GM21528 (cell line): ENCODE measurements at regions not wholly inside any gene's neighbourhood (a gene's known extent, or its start where the extent isn't known, plus 50 kb on each side); places are given as distances from the start of the nearest gene placed in this dataset.

ENCODE experiments used
- ATAC-seq: cut with Tn5 transposase; IDR thresholded peaks from one replicate; pipeline ENCODE4 v1.9.1; 2021; ENCODE audit warnings: mild to moderate bottlenecking, moderate library complexity; ENCODE audit not compliant: unreplicated experiment, low FRiP score

GRCh38 chr4:163582703-163583102, 88.2 kb downstream of the TMA16 start:
- no peak for ATAC-seq

- ATAC-seq: peak; percentile 53
Observed at GRCh38 chr4:163587867-163588266, 93.4 kb downstream of the TMA16 start.

- no peak for ATAC-seq
Observed at GRCh38 chr4:163588532-163588931, 94.0 kb downstream of the TMA16 start.

GRCh38 chr4:163590103-163590502, 95.6 kb downstream of the TMA16 start:
- ATAC-seq: peak; percentile 29

- no peak for ATAC-seq
Observed at GRCh38 chr4:163590619-163591264, 96.3 kb downstream of the TMA16 start.

- peak; percentile 91 for ATAC-seq
Observed at GRCh38 chr4:163591614-163592020, 97.1 kb downstream of the TMA16 start.

- no peak for ATAC-seq
Observed at GRCh38 chr4:163592212-163592611, 97.7 kb downstream of the TMA16 start.

- no peak for ATAC-seq
Observed at GRCh38 chr4:163595580-163595979, 101.1 kb downstream of the TMA16 start.

GRCh38 chr4:163598028-163598427, 103.5 kb downstream of the TMA16 start:
- ATAC-seq: peak; percentile 58

- peak; percentile 30 for ATAC-seq
Observed at GRCh38 chr4:163598489-163598888, 104.0 kb downstream of the TMA16 start.

GRCh38 chr4:163600727-163601126, 106.2 kb downstream of the TMA16 start:
- ATAC-seq: peak; percentile 54

- no peak for ATAC-seq
Observed at GRCh38 chr4:163603257-163603656, 108.8 kb downstream of the TMA16 start.

GRCh38 chr4:163606896-163607691, 112.6 kb downstream of the TMA16 start:
- ATAC-seq: no peak

- no peak for ATAC-seq
Observed at GRCh38 chr4:163609019-163609418, 114.5 kb downstream of the TMA16 start.

- ATAC-seq: no peak
Observed at GRCh38 chr4:163610648-163611047, 116.2 kb downstream of the TMA16 start.

GRCh38 chr4:163611182-163611581, 116.7 kb downstream of the TMA16 start:
- ATAC-seq: no peak

GRCh38 chr4:163611784-163612445, 117.4 kb downstream of the TMA16 start:
- ATAC-seq: peak; percentile 73

- no peak for ATAC-seq
Observed at GRCh38 chr4:163612762-163613161, 118.3 kb downstream of the TMA16 start.

GRCh38 chr4:163613383-163613782, 118.9 kb downstream of the TMA16 start:
- ATAC-seq: no peak

- ATAC-seq: no peak
Observed at GRCh38 chr4:163614866-163615265, 120.4 kb downstream of the TMA16 start.

GRCh38 chr4:163618845-163619244, 124.4 kb downstream of the TMA16 start:
- no peak for ATAC-seq
